ENCODE measurements at regions not wholly inside any gene's neighbourhood (a gene's known extent, or its start where the extent isn't known, plus 50 kb on each side); places are given as distances from the start of the nearest gene placed in this dataset.

DNA sequence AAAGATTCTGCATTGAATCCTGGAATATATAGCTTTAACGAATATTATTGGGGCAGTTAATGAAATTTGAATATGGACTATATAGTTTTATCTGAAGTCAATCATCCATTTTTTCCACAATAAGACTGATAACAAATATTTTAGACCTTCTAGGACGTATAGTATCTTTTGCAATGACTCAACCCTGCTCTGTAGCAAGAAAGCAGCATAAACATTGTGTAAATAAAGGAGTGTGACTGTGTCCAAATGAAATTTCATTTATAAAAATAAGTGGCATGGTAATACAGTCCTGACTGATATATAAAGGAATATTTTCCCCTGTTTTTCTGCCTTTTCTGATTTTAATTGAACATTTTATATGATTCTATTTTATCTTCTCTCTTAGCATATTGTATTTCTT, 947.7 kb upstream of the SLIT2 start:
- Mint-ChIP-seq H3K9me3 (peaks cover 3 to 11% of the 10 kb centered on the region in 2 experiments; a peak in 4 of 5 replicates), H3K27me3 (ENCODE audit: low read depth) (no peaks in the 10 kb centered on the region), H3K4me3 (no peak overlapping the region), H3K36me3 (ENCODE audit: insufficient read depth in 1 of 3, low read depth in 3 of 3) (no peaks in the 10 kb centered on the region; a peak in 3 of 7 replicates), H3K27ac (no peak overlapping the region), H3K4me1 (no peaks in the 10 kb centered on the region)
- no peak overlapping the region for H3K4me2 ChIP-seq (ENCODE audit: insufficient read depth, insufficient read length, low read length)
- no peak overlapping the region for H4K91ac ChIP-seq (ENCODE audit: insufficient read length, low read depth, low read length)
- H2AK5ac ChIP-seq (ENCODE audit: insufficient read length, low read length), result no peak overlapping the region
- no peak overlapping the region for H3K9ac ChIP-seq (ENCODE audit: extremely low read depth, insufficient read length, low read length)
- no peak overlapping the region for H2BK5ac ChIP-seq (ENCODE audit: insufficient read length, low read length)
- no peak overlapping the region for H3K56ac ChIP-seq (ENCODE audit: insufficient read length, low read depth, low read length)
- H4K8ac ChIP-seq (replicated peaks; ENCODE audit: insufficient read length, low read depth, low read length), result no peak overlapping the region
- TF ChIP-seq, protein P1, sequence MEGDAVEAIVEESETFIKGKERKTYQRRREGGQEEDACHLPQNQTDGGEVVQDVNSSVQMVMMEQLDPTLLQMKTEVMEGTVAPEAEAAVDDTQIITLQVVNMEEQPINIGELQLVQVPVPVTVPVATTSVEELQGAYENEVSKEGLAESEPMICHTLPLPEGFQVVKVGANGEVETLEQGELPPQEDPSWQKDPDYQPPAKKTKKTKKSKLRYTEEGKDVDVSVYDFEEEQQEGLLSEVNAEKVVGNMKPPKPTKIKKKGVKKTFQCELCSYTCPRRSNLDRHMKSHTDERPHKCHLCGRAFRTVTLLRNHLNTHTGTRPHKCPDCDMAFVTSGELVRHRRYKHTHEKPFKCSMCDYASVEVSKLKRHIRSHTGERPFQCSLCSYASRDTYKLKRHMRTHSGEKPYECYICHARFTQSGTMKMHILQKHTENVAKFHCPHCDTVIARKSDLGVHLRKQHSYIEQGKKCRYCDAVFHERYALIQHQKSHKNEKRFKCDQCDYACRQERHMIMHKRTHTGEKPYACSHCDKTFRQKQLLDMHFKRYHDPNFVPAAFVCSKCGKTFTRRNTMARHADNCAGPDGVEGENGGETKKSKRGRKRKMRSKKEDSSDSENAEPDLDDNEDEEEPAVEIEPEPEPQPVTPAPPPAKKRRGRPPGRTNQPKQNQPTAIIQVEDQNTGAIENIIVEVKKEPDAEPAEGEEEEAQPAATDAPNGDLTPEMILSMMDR (conservative IDR thresholded peaks at IDR 0.05), result no peak
- H3K27ac ChIP-seq (ENCODE audit: insufficient read length, low read depth, low read length), result no peak overlapping the region
- H4K5ac ChIP-seq (ENCODE audit: insufficient read length, low read depth, low read length), result no peak overlapping the region
- H4K20me1 ChIP-seq (ENCODE audit: control insufficient read depth, insufficient read depth, insufficient read length), result no peaks in the 10 kb centered on the region
- H3K27me3 ChIP-seq (ENCODE audit: insufficient read depth, low read length), result no peaks in the 10 kb centered on the region
- H3K4ac ChIP-seq (ENCODE audit: low read depth, low read length), result no peak overlapping the region
- H3K79me1 ChIP-seq (ENCODE audit: insufficient read depth, low read depth, low read length, poor library complexity, severe bottlenecking), result no peaks in the 10 kb centered on the region
- no peaks in the 10 kb centered on the region for H3K9me3 ChIP-seq (ENCODE audit: control insufficient read depth, low read depth, low read length)
- no peak overlapping the region for H2BK12ac ChIP-seq (ENCODE audit: insufficient read length, low read depth, low read length)
- H3K14ac ChIP-seq (ENCODE audit: insufficient read depth, low read length), result no peak overlapping the region
- no peak for DNase-seq
- no peak overlapping the region for H2BK20ac ChIP-seq (ENCODE audit: low read depth, low read length, poor library complexity, severe bottlenecking)
- no peak overlapping the region for H2AFZ ChIP-seq (ENCODE audit: low read length)
- no peaks in the 10 kb centered on the region for H3K79me2 ChIP-seq (ENCODE audit: insufficient read depth, low read length)
- no peaks in the 10 kb centered on the region for H3K23me2 ChIP-seq (ENCODE audit: insufficient read length, low read depth, low read length, poor library complexity, severe bottlenecking)
- H2BK15ac ChIP-seq (ENCODE audit: low read depth, low read length), result no peak overlapping the region
- no peaks in the 10 kb centered on the region for H3K4me1 ChIP-seq (ENCODE audit: insufficient read depth, low read length)
- WGBS (ENCODE audit: extremely low coverage, insufficient read length, low lambda C conversion rate), result no CpG with 5 or more reads among the region's 2 CpGs
- no peak overlapping the region for H3T11ph ChIP-seq (ENCODE audit: low read length)
- no peak overlapping the region for H3K23ac ChIP-seq (ENCODE audit: insufficient read length, low read depth, low read length)
- no peak overlapping the region for H2BK120ac ChIP-seq (ENCODE audit: low read depth, low read length, poor library complexity, severe bottlenecking)
- no peak overlapping the region for H3K18ac ChIP-seq (ENCODE audit: insufficient read length, low read depth, low read length)
